Head of caudate nucleus (tissue), 42 donors: ENCODE measurements at regions not wholly inside any gene's neighbourhood (a gene's known extent, or its start where the extent isn't known, plus 50 kb on each side); places are given as distances from the start of the nearest gene placed in this dataset.
"Not testable (repeated sequence)": the region's sequence is repeated elsewhere in the genome, so short reads cannot be mapped to it uniquely, and the experiment has no call there.

Experiments used
- DNase-seq, 42 donors: peaks; one replicate each; pipeline versions ENCODE4 v3.0.0 to v3.0.0-alpha.2; 2020 to 2021; ENCODE audit warnings: mixed read lengths in 7 of 42
- intact Hi-C: fragments of 100-400 bp; cut with DNase I; formaldehyde crosslinking; loops from one replicate; pipeline ENCODE4 v1.15.0; 2022

DNA sequence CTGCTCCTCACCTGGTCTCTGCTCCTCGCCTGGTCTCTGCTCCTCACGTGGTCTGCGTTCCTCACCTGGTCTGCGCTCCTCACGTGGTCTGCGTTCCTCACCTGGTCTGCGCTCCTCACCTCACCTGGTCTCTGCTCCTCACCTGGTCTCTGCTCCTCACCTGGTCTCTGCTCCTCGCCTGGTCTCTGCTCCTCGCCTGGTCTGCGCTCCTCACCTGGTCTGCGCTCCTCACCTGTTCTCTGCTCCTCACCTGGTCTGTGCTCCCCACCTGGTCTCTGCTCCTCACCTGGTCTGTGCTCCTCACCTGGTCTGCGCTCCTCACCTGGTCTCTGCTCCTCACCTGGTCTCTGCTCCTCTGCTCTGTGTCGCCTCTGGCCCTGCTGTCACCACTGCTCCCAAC is 73.5 kb upstream of the CTDP1 start:
- DNase-seq: peak in 1 of 42 donors; percentile 2

DNA sequence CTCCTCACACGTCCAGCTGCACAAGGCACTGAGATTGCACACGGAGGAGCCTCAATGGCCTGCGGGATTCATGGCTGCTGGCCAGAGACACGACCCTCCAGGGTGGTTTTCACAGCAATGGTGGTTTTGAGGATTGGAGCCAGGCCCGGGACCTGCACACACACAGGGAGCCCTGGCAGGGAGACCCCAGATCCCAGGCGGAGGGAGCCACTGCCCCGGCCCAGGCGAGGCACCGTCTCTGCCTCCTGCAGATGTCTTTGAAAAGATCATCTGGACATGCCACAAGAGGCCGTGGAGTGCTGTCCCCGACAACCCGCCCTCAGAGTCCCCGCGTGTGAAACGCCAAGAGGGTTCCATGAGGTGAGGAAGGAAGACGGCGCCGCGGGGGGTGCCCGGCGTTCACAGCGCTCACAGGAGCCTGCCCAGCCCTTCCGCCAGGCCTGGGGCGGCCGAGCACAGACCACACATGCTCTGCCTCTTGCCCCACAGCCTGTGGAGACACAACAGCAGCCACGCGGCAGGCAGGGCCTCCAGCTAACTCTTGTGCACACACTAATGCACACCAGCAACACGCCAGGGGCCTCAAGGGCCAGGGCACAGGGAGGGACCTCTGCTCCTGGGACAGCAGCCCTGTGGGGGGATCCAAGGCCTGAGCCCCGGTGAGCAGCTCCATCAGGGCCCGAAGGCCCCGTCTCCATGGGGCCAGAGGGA is 72.8 kb upstream of the CTDP1 start:
- intact Hi-C loops: no loop called here

More for the DNA sequence above, 73.5 kb upstream of the CTDP1 start:
- intact Hi-C loops: not testable (repeated sequence)

DNA sequence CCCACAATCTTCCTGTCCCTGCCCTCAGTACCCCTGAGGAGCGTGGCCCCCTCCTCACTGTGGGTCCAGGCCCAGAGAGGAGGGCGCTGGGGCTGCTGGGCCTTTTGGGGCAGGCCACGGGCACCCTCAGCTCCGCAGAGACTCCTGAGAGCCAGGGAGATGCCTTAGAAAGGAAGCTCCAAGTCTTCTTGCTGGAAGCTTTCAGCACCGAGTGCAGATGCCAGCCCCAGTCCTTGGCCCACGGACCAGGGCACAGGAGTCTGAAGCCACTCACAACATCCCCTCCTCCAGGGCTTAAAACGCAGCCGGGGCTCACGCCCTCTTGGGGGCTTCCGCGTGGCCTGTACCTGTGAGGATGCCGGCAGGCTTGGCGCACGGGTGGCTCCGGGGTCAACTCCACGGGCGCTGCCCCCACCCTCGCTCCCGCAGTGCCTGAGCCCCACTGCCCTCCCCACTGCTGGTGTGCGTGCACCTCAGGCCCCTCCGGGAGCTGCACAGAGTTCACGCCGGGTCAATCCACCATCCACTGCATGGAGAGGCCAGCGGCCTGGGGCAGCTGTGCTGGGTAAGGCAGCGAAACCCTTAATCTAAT is 72.1 kb upstream of the CTDP1 start:
- peak in 2 of 42 donors; percentile 0 to 31 for DNase-seq
- intact Hi-C loops: no loop called here

More for the DNA sequence above, 72.8 kb upstream of the CTDP1 start:
- DNase-seq: peak in 2 of 42 donors; percentile 4 to 20

GRCh38 chr18:79608069-79608468 is 71.5 kb upstream of the CTDP1 start:
- peak in 2 of 42 donors; percentile 15 to 25 for DNase-seq
- intact Hi-C loops: no loop called here

DNA sequence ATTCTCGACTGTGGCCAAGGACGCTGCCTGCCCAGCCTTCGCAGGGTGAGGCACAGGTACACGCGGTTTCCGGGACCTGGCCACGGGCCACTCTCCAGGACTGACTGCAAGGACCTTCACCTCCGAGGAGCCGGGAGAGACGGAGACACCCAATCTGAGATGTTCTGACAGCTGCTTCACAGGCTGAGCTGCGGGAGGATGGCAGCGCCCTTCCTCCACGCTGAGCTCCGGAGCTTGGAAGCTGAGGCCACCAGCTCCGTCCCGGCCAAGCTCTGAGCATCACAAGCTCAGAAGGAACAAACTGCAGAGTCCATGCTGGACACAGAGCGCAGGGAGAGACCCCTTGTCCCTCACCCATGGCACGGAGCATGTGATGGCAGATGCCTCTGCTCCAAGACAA is 71.1 kb upstream of the CTDP1 start:
- intact Hi-C loops: no loop called here
- peak in 5 of 42 donors; percentile 2 to 31 (median 13) for DNase-seq

- intact Hi-C loops: no loop called here
Measured at GRCh38 chr18:79608999-79609461, 70.6 kb upstream of the CTDP1 start.

GRCh38 chr18:79609841-79610281 is 69.7 kb upstream of the CTDP1 start:
- intact Hi-C loops: no loop called here
- DNase-seq: peak in 6 of 42 donors; percentile 1 to 40 (median 14)

More at GRCh38 chr18:79608999-79609461, 70.6 kb upstream of the CTDP1 start:
- peak in 7 of 42 donors; percentile 0 to 26 (median 8) for DNase-seq

DNA sequence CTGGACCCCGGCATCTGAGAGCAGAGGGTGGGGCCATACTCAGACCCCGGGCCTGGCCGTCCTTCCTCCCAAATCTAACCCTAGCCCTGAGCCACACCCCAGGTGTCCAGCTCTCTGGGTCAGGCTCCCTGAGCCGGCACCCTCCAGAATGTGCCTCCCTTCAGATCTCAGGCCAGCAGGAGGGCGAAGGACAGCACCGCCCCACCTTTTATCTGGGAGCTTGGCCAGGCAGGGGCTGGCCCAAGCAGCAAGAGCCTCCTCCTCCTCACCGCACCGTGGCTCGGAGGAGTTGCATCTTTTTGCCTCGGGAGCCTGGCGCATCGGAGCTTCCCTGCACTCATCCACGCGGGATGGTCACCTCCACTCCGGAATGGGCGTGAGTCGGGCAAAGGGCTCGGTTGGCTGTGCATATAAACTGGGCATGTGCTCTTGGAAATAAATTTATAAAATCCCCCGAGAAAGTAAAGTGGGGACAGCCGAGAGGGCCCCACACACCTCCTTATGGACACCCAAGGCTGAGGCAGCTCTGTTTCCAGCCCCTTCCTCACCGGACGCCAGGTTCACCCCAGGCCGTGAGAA is 69.1 kb upstream of the CTDP1 start:
- intact Hi-C loops: no loop called here
- peak in 6 of 42 donors; percentile 0 to 44 (median 16) for DNase-seq

DNA sequence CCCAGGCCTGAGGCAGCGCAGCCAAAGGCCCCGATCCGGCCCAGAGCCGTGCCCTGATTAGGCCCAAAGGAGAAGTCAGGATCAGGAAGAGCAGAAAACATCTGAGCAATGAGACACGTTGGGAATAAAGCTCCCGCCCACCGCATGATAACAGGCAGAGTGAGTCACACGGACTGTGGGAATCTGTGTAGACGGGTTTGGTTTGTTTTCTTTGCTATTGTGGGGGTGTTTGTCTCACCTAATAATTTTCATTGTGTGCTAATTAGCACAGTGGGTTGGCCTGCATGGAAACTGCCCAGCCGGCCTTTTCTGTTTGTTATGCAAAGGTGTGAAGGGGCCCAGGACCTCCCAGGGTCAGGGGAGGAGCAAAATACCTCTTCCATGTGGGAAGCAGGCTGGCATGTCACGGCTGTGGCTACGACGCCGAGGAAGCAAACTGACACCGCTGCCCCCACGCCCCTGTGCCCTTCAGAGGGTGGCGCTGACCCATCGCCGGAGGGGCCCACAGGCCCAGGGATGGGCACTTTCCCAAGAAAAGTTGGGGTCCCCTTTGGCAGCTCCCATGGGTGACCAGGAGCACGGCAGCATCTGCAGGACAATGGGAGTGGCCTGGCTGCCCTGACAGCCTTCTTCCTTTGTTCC is 68.4 kb upstream of the CTDP1 start:
- intact Hi-C loops: no loop called here
- DNase-seq: peak in 29 of 42 donors; percentile 7 to 80 (median 41)

DNA sequence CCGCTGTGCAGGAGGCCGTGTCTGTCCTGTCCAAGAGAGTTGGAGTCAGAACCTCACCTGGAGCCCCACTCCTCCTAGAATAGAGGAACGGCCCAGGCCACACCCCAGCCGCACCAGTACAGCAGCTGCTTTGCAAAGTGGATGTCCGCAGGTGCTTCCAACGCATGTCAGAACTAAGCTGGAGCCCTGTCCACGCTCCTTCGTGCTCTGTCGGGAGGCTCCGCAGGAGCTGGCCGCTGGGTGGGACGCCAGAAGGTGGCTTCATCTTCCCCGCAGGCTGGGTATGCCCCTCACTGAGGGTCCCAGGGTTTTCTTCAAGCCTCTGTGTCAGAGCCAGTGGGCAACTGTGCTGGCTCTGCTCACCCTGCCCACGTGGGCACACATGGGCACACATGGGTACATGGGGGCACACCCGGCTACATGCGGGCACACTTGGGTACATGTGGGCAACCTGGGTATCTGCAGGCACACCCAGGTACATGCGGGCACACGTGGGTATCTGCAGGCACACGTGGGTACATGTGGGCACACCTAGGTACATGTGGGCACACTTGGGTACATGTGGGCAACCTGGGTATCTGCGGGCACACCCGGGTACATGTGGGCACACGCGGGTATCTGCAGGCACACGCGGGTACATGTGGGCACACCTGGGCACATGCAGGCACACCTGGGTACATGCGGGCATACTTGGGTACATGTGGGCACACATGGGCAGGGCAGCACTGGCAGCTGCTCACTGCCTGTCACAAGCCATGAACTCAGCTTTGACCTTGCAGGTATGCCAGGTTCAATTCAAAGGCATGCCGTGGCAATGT is 67.1 kb upstream of the CTDP1 start:
- DNase-seq: peak in 15 of 42 donors; percentile 2 to 29 (median 12)
- intact Hi-C loops: no loop called here

- intact Hi-C loops: no loop called here
- peak in 14 of 42 donors; percentile 1 to 34 (median 12) for DNase-seq
Measured at GRCh38 chr18:79613186-79613931, 66.2 kb upstream of the CTDP1 start.

- intact Hi-C loops: no loop called here
- DNase-seq: peak in 13 of 42 donors; percentile 1 to 39 (median 11)
Measured at GRCh38 chr18:79614211-79614955, 65.2 kb upstream of the CTDP1 start.

DNA sequence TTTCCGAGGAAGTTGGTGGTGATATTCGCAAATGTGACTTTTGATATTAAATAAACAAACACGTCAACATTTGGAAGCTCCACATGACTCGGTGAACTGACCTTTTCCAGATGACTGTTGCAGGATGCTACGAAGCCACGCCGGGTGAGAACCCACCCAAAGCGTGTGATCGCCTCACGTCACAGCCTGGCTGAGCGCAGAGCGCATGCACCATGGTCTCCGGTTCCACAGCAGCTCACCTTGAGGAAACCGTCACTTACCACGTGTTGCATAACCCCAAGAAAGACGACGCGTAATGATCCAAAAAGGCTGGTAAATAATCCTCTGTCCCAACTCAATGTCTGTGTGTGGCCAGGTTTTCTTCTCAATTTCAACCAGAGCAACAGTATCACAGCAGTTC is 64.5 kb upstream of the CTDP1 start:
- peak in 13 of 42 donors; percentile 1 to 33 (median 10) for DNase-seq

DNA sequence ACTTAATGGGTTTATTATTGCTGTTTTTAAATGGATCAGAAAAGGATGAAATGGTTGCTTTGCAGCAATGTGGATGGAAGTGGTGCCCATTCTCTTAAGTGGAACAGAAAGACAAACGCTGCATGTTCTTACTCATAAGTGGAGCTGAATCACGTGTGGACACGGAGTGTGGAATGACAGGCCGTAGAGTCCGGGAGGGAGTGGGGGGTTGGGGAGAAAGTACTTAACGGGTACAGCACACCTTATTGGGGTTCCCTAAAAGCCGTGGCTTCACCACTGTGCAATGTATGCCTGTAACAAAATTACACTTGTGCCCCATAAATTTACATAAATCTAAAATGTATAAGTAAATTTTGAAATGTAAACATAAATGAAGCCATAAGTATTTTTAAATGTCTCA is 64.0 kb upstream of the CTDP1 start:
- DNase-seq: peak in 7 of 42 donors; percentile 2 to 29 (median 8)
- intact Hi-C loops: no loop called here

More for the DNA sequence above, 64.5 kb upstream of the CTDP1 start:
- intact Hi-C loops: no loop called here

DNA sequence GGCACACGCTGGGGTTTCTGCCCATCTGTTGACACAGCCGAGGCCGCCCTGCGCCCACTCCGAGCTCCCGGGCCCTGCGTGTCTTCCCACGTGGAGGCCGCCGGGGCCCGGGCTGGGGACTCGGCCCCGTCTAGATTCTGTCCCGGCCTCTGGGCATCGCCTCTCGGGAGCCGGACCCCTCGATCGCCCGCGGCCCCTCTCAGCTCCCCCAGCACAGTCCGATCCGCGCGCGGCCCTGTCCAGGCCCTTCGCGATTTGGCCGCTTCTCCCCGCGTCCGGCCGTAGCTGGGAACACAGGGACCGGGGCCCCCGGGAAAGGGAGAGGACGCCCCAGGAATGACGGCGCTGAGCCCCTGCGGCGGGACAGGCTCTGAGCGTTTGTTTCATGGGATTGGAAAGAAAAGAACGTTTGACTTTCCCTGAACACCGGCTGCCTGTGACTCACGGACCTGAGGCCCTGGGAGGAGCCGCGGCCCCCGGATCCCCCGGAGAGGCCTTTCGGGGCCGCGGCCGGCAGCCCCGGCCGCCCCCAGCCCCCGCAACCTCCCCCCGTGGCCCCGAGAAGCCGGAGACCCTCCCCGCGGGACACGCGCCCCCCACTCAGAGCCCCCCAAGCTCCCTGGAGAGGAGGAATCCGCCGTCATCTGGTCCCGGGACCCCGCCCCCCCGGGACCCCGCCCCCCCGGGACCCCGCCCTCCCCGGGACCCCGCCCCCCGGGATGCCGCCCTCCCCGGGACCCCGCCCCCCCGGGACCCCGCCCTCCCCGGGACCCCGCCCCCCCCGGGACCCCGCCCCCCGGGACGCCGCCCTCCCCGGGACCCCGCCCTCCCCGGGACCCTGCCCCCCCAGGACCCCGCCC is 62.7 kb upstream of the CTDP1 start:
- intact Hi-C loops: no loop called here
- DNase-seq: peak in 11 of 42 donors; percentile 5 to 43 (median 16)
